OCI-LY3 (cell line): ENCODE measurements at regions not wholly inside any gene's neighbourhood (a gene's known extent, or its start where the extent isn't known, plus 50 kb on each side); places are given as distances from the start of the nearest gene placed in this dataset.
A peak's percentile ranks its signal among the peaks of the same experiment; 100 is the strongest.

Experiments used
- H2AFZ ChIP-seq: fragments of 200-600, 300-600 bp; shearing (Covaris generic); 2 replicates; pipeline ENCODE4 v1.6.0; 2014; ENCODE audit warnings: antibody characterized with exemption, low read depth, low read length
- H3K27ac ChIP-seq: fragments of 200-600, 300-600 bp; sonication (generic); 2 replicates; pipeline ENCODE4 v1.5.1; 2014; ENCODE audit warnings: mild to moderate bottlenecking, low read length, moderate library complexity, mixed read lengths
- H3K27me3 ChIP-seq: fragments of 200-600, 300-600 bp; sonication (generic); 2 replicates; pipeline ENCODE4 v1.6.1; 2014; ENCODE audit warnings: low read depth, low read length, mixed read lengths
- H3K36me3 ChIP-seq: fragments of 200-600, 300-600 bp; sonication (generic); replicated peaks from 2 replicates; pipeline ENCODE3; 2014; ENCODE audit warnings: low read depth, low read length, mixed read lengths
- H3K4me1 ChIP-seq: fragments of 300-600, 200-600 bp; sonication (generic); 2 replicates; pipeline ENCODE4 v1.6.1; 2014; ENCODE audit warnings: low read length, mixed read lengths
- H3K4me2 ChIP-seq: fragments of 200-600, 300-600 bp; sonication (generic); 2 replicates; pipeline ENCODE4 v1.6.1; 2014; ENCODE audit warnings: low read length, mixed read lengths
- H3K4me3 ChIP-seq: fragments of 300-600, 200-600 bp; sonication (generic); 2 replicates; pipeline ENCODE4 v1.5.1; 2014; ENCODE audit warnings: antibody characterized with exemption, mild to moderate bottlenecking, low read length, moderate library complexity
- H3K79me2 ChIP-seq: fragments of 300-600, 200-600 bp; shearing (Covaris generic); 2 replicates; pipeline ENCODE4 v1.6.1; 2014; ENCODE audit warnings: mild to moderate bottlenecking, low read length, mixed read lengths
- H3K9ac ChIP-seq: fragments of 300-600, 200-600 bp; shearing (Covaris generic); 2 replicates; pipeline ENCODE4 v1.6.0; 2014; ENCODE audit warnings: mild to moderate bottlenecking, low read length, moderate library complexity
- H3K9me3 ChIP-seq: fragments of 200-600, 300-600 bp; shearing (Covaris generic); 2 replicates; pipeline ENCODE4 v1.6.1; 2014; ENCODE audit warnings: low read length, mixed read lengths; ENCODE audit not compliant: insufficient read depth
- H4K20me1 ChIP-seq: fragments of 200-600, 300-600 bp; sonication (generic); 2 replicates; pipeline ENCODE4 v1.6.1; 2016; ENCODE audit warnings: low read length, mixed read lengths; ENCODE audit not compliant: insufficient read depth
- EZH2phosphoT487 ChIP-seq: fragments of 200-600 bp; shearing (Covaris generic); IDR thresholded peaks from 2 replicates; pipeline ENCODE4 v1.6.1; 2018; ENCODE audit warnings: antibody characterized with exemption, mixed run types, low read depth
- TF ChIP-seq, protein P1 (sequence below): fragments of 200-600, 300-600 bp; sonication (generic); IDR thresholded peaks from 2 replicates; pipeline ENCODE4 v1.5.1; 2014; ENCODE audit warnings: antibody characterized with exemption, low read length, low read depth

DNA sequence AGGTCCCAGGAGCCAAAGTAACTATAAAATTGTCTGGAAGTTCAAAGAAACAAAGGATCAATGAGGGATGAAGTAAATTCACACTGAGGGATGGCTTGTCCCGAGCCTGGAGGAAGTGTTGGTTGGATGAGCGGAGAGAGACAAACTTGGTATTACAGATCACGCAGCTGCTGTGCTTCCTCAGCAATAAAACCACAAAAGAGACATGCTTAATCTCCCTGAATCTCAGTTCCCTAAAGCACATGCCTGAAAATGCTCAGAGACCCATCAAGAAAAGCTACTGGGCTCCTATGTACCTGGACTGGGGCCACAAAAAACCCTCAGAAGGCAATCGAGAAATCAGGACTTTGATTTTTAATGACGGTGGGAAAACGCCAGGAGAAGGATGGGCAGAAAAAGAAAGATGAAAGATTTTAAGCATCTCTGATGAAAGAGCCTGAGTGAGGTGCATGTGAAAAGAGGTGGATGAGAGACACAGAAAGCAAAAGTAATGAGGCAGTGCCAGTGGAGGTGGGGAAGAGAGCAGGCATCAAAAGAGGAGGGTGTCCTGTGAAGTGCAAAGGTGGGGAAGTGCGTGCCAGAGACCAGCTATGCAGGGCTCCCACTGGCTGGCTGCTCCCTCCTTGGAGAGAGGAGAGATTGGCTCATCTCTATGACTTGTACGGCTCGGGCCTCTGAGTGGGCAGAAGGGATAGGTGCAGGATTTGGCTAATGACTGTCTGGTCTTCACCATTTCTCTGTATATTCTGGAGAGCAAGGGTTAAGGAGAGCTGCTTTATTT lies 143.7 kb downstream of the ABCC12 start:
- peaks cover 58% of the 10 kb centered on the region for H3K27me3 ChIP-seq
- TF ChIP-seq, protein P1, sequence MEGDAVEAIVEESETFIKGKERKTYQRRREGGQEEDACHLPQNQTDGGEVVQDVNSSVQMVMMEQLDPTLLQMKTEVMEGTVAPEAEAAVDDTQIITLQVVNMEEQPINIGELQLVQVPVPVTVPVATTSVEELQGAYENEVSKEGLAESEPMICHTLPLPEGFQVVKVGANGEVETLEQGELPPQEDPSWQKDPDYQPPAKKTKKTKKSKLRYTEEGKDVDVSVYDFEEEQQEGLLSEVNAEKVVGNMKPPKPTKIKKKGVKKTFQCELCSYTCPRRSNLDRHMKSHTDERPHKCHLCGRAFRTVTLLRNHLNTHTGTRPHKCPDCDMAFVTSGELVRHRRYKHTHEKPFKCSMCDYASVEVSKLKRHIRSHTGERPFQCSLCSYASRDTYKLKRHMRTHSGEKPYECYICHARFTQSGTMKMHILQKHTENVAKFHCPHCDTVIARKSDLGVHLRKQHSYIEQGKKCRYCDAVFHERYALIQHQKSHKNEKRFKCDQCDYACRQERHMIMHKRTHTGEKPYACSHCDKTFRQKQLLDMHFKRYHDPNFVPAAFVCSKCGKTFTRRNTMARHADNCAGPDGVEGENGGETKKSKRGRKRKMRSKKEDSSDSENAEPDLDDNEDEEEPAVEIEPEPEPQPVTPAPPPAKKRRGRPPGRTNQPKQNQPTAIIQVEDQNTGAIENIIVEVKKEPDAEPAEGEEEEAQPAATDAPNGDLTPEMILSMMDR = no peak
- TF ChIP-seq EZH2phosphoT487 = no peak
- peak overlapping the region; percentile 75 for H3K4me2 ChIP-seq
- no peak overlapping the region for H3K9ac ChIP-seq
- H2AFZ ChIP-seq = no peak overlapping the region
- H3K27ac ChIP-seq = no peak overlapping the region
- H3K4me1 ChIP-seq = peaks cover 13% of the 10 kb centered on the region
- H3K36me3 ChIP-seq = no peaks in the 10 kb centered on the region
- H3K79me2 ChIP-seq = no peaks in the 10 kb centered on the region
- peaks cover 7% of the 10 kb centered on the region; the same call in 1 of the 2 replicates for H4K20me1 ChIP-seq
- peak overlapping the region; percentile 44 for H3K4me3 ChIP-seq
- no peaks in the 10 kb centered on the region for H3K9me3 ChIP-seq

DNA sequence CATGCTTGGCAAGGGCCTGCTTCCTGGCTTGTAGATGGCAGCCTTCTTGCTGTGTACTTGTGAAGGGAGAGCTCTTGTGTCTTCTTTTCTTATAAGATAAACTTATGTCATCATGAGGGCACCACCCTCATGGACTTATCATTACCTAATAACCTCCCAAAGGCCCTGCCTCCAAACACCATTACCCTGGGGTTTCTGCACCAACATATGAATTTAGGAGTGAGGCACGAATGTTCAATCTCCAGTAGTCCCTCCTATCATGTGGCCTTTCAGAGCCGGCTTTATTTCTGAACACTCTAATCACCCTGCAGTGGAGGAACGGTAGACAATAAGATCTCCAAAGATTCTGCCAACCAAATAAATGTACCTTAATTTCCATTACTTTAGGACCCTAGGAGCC lies 144.3 kb downstream of the ABCC12 start:
- H3K4me1 ChIP-seq = peaks cover 13% of the 10 kb centered on the region
- peaks cover 7% of the 10 kb centered on the region; the same call in 1 of the 2 replicates for H4K20me1 ChIP-seq
- H3K4me2 ChIP-seq = peak overlapping the region; percentile 75
- TF ChIP-seq, protein P1 = no peak
- no peak for TF ChIP-seq EZH2phosphoT487
- H3K79me2 ChIP-seq = no peaks in the 10 kb centered on the region
- H3K36me3 ChIP-seq = no peaks in the 10 kb centered on the region
- peaks cover 63% of the 10 kb centered on the region for H3K27me3 ChIP-seq
- no peak overlapping the region for H3K4me3 ChIP-seq
- H3K9ac ChIP-seq = no peak overlapping the region
- H3K27ac ChIP-seq = no peak overlapping the region
- H2AFZ ChIP-seq = no peak overlapping the region
- H3K9me3 ChIP-seq = no peaks in the 10 kb centered on the region

DNA sequence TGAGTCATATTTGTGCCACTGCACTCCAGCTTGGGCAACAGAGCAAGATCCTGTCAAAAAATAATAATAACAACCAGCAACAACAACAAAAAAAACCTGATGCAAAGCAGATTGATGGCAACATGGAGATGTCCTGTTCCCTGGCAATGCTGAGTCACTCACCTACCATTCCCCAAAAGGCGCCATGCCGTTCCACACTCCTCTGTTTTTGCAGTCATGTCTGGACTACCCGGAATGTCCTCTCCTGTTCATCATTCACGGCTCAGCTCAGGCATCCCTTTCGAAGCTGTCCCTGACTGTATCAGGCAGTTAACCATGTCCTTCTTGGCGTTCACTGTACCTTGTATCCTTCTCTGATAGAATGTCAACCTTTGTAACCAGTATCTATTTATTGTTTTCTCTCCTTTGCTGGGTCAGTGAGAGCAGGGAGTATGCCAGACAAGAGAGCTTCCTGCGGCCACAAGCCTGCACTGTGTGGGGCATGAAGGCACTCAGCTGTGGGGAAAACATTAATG lies 147.7 kb downstream of the ABCC12 start:
- H3K27ac ChIP-seq = no peak overlapping the region
- H3K4me2 ChIP-seq = no peak overlapping the region
- TF ChIP-seq, protein P1 = no peak
- TF ChIP-seq EZH2phosphoT487 = no peak
- H3K79me2 ChIP-seq = no peaks in the 10 kb centered on the region
- peaks cover 74% of the 10 kb centered on the region for H3K27me3 ChIP-seq
- no peak overlapping the region for H3K9ac ChIP-seq
- peaks cover 13% of the 10 kb centered on the region for H3K4me1 ChIP-seq
- H2AFZ ChIP-seq = no peak overlapping the region
- no peaks in the 10 kb centered on the region for H3K9me3 ChIP-seq
- H4K20me1 ChIP-seq = peaks cover 7% of the 10 kb centered on the region; the same call in 1 of the 2 replicates
- no peak overlapping the region for H3K4me3 ChIP-seq
- H3K36me3 ChIP-seq = no peaks in the 10 kb centered on the region

DNA sequence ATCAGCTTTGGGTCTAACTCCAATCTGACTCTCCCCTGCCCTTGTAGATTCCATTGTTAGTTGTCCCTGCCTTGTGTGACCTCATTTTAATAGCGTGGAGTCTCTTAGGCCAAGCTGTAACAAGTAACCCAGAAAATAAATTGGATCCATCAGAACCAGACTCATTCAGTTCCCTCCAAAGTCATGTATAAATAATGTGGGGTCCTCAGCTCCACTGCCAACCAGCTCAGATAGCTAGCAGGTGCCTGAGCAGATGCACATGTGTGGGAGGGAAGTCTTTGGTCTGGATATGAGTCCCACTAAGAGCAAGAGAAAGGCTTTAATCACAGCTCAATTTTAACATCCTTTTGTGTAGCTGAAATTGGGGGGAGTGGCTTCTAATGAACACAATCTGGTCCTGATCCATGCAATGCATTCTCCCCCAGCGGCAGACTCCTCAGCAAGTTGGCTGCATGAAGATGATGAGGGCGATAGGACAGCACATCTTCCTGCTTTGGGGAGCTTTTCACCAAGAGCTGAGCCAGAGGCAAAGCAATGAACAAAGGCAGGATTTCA lies 151.6 kb downstream of the ABCC12 start:
- Histone ChIP-seq H3K4me1 (no peaks in the 10 kb centered on the region), H3K36me3 (no peaks in the 10 kb centered on the region), H3K4me2 (no peak overlapping the region), H3K4me3 (no peak overlapping the region), H2AFZ (no peak overlapping the region), H3K9me3 (no peaks in the 10 kb centered on the region), H3K9ac (no peak overlapping the region), H3K27ac (no peak overlapping the region), H4K20me1 (no peaks in the 10 kb centered on the region), H3K27me3 (peaks cover 61% of the 10 kb centered on the region), H3K79me2 (no peaks in the 10 kb centered on the region)
- TF ChIP-seq, protein P1 = no peak
- no peak for TF ChIP-seq EZH2phosphoT487
